ENCODE measurements at regions not wholly inside any gene's neighbourhood (a gene's known extent, or its start where the extent isn't known, plus 50 kb on each side); places are given as distances from the start of the nearest gene placed in this dataset.

- TF ChIP-seq CTCF (IDR thresholded peaks at IDR 0.05) (no peak), POLR2AphosphoS5 (IDR thresholded peaks at IDR 0.05) (no peak)
These were observed 60.9 kb upstream of the CPLX2 start for GRCh38 chr5:175810457-175810856.

Data from breast epithelium (tissue), 3 donors.